NCI-H2227 (cell line): ENCODE measurements at regions not wholly inside any gene's neighbourhood (a gene's known extent, or its start where the extent isn't known, plus 50 kb on each side); places are given as distances from the start of the nearest gene placed in this dataset.
"Not testable (repeated sequence)": the region's sequence is repeated elsewhere in the genome, so short reads cannot be mapped to it uniquely, and the experiment has no call there.

Experiments
- DNase-seq: peaks from one replicate; lab custom pipeline; 2025; ENCODE audit not compliant: unreplicated experiment; lab: John Stamatoyannopoulos, UW

DNA sequence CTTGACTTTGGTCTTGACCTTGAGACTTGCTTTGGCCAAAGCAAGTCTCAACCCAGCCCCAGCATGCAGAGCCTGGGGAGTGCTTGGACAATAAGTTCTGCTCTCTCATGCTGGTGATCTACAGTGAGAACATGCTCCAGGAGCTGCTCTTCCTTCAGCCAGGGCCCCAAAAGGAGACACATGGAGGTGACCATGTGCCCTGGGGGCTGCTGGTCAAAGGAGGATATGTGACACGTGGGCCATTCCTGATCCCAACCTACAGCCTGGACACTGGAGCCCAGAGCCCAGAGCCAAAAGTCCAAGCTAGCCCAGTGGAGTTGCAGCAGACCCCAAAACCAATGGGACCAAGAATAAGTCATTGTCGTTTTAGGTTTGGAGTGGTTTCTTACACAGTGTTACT lies 78.2 kb upstream of the CHST15 start:
- DNase-seq = no peak

- no peak for DNase-seq
Measured at GRCh38 chr10:124170631-124171030, 77.2 kb upstream of the CHST15 start.

- no peak for DNase-seq
Measured at GRCh38 chr10:124168991-124169802, 75.8 kb upstream of the CHST15 start.

DNA sequence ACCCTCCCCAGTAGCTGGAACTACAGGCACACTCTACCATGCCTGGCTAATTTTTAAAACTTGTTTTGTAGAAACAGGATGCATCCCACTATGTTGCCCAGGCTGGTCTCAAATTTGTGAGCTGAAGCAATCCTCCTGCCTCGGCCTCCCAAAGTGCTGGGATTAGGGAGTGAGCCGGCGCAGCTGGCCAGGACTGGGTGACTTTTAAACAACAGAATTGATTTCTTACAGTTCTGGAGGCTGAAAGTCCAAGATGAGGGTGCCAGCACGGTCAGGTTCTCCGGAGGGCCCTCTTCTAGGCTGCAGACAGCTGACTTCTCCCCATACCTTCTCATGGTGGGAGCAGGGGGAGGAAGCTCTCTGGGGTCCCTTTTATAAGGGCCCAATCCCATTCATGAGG lies 75.2 kb upstream of the CHST15 start:
- no peak for DNase-seq

GRCh38 chr10:124167925-124168324 lies 74.5 kb upstream of the CHST15 start:
- not testable (repeated sequence) for DNase-seq

GRCh38 chr10:124166431-124167125 lies 73.2 kb upstream of the CHST15 start:
- no peak for DNase-seq

GRCh38 chr10:124165827-124166226 lies 72.4 kb upstream of the CHST15 start:
- DNase-seq = no peak

- no peak for DNase-seq
Measured at GRCh38 chr10:124165311-124165710, 71.9 kb upstream of the CHST15 start.

- no peak for DNase-seq
Measured at GRCh38 chr10:124164264-124164663, 70.9 kb upstream of the CHST15 start.

- no peak for DNase-seq
Measured at GRCh38 chr10:124162774-124163354, 69.5 kb upstream of the CHST15 start.

GRCh38 chr10:124162136-124162535 lies 68.7 kb upstream of the CHST15 start:
- DNase-seq = no peak

- no peak for DNase-seq
Measured at GRCh38 chr10:124161601-124162000, 68.2 kb upstream of the CHST15 start.

GRCh38 chr10:124160943-124161582 lies 67.7 kb upstream of the CHST15 start:
- DNase-seq = no peak

- no peak for DNase-seq
Measured at GRCh38 chr10:124160176-124160575, 66.8 kb upstream of the CHST15 start.

GRCh38 chr10:124159153-124159552 lies 65.8 kb upstream of the CHST15 start:
- no peak for DNase-seq

GRCh38 chr10:124158592-124158991 lies 65.2 kb upstream of the CHST15 start:
- DNase-seq = no peak

DNA sequence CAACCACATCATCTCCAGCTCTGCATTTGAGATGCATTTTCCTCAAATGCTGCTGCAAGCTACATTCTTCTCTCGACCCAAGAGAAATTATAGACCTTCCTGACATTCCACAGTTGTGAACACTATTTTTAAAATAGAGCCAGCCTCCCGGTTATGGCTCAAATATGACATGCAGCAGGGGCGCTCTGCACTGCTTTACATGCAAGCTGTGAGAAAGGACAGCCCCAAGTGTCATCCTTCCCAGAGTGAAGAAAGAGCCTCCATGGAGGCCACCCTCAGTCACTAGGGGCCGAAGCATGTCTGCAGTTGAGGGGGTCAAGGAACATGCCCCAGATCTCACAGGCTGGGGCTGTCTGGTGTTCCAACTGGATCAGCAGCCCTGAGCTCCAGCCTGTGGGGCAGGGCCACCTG lies 63.9 kb upstream of the CHST15 start:
- no peak for DNase-seq

DNA sequence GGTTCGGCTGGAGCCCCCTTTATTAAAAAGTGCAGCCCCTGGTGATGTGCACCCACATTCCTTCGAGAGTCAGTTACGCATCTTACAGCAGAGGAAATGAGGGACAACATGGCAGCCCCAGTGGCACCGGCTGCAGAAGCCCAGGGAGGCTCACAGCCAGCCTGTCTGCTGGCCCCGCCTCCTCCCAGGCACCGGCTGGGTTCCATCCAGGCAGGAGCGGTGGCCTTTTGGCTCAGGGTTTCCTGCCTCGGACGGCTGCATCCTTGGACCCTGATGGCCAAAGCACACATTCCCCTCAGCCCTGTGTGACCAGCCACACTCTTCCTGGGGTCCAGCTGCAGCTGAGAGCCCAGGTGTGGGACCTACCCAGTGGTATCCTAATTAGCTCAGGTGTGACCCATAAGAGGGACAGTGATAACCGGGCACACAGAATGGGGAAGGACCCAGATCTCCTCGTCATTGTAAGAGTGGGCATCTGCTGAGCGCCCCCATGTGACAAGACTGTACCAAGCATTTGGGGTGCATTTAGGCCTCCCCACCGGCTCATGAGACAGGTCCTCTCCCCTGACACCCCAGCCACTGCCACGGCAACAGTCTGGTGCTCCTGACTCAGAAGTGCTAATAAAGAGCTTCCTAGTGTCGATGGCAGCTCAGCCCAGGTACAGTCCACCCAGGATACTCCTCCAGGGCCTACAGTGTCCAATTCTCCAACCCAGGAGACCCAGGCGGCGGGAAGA lies 63.3 kb upstream of the CHST15 start:
- no peak for DNase-seq

GRCh38 chr10:124155781-124156435 lies 62.5 kb upstream of the CHST15 start:
- DNase-seq = no peak

DNA sequence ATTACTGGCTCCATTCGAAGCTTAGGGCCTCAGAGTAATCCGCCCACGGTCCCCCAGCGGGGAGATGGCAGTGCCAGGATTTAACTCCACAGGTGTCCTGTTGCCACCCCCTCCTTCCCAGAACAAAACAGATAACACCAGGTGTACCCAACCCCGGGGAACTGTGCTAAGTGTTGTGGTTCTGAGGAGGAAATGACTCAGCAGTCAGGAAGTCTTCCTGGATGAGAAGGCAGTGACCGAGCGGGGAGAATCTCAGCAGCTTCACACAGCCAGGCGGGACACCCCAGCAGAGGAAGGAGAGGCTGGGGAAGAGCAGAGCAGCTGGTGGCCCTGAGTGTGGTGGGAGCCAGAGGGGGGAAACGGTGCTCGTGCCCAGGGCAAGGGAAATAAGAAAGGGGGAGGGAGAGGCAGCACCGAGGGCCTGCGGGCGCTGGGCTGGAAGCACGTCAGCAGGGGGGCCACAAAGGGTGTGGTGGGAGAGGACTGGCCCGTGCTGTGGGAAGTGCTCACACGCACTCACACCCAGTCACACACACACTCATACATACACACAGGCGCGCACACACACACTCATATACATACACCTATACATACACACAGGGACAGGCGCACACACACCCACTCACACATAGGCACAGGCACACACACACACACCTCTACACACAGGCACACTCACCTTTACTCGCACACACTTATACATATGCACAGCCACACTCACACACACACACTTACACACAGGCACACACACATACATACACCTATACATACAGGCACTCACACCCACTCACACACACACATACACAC lies 59.8 kb upstream of the CHST15 start:
- DNase-seq = peak; percentile 3
